ENCODE measurements at regions not wholly inside any gene's neighbourhood (a gene's known extent, or its start where the extent isn't known, plus 50 kb on each side); places are given as distances from the start of the nearest gene placed in this dataset.

DNA sequence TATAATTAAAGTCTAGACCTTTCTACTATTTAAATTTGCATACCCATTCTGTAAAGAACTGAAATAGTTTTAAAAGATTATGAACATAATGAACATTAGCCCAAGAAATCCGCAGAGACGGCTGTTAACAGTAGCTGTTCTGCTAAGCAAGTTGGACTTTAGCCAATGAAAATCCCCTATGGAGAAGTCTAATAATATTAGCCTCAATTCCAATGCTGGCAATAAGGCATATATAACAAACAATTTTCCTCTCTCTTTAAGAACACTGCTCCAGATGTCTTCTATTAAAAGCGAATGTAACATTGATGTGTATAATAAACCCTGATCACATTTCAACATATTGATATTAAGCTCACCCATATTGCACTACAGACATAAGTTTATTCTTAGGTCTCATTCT, 221.3 kb upstream of the KCTD3 start:
- no peak overlapping the region for H3K4me3 ChIP-seq (ENCODE audit: low read length)
- H3K9me2 ChIP-seq (replicated peaks; ENCODE audit: low read length), result no peaks in the 10 kb centered on the region
- H3K27ac ChIP-seq (ENCODE audit: low read length), result no peak overlapping the region
- H2AFZ ChIP-seq (ENCODE audit: low read length), result no peak overlapping the region
- TF ChIP-seq EZH2 (IDR thresholded peaks at IDR 0.05; ENCODE audit: low read length, unreplicated experiment) (no peak), EZH2phosphoT487 (IDR thresholded peaks at IDR 0.05; ENCODE audit: borderline replicate concordance, low read length) (no peak)
- TF ChIP-seq, protein P1, sequence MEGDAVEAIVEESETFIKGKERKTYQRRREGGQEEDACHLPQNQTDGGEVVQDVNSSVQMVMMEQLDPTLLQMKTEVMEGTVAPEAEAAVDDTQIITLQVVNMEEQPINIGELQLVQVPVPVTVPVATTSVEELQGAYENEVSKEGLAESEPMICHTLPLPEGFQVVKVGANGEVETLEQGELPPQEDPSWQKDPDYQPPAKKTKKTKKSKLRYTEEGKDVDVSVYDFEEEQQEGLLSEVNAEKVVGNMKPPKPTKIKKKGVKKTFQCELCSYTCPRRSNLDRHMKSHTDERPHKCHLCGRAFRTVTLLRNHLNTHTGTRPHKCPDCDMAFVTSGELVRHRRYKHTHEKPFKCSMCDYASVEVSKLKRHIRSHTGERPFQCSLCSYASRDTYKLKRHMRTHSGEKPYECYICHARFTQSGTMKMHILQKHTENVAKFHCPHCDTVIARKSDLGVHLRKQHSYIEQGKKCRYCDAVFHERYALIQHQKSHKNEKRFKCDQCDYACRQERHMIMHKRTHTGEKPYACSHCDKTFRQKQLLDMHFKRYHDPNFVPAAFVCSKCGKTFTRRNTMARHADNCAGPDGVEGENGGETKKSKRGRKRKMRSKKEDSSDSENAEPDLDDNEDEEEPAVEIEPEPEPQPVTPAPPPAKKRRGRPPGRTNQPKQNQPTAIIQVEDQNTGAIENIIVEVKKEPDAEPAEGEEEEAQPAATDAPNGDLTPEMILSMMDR (conservative IDR thresholded peaks at IDR 0.05; ENCODE audit: low read depth, low read length), result no peak
- DNase-seq (no peak), ATAC-seq (no peak)
- intact Hi-C loops (cut with micrococcal nuclease), result no loop called here
- no peaks in the 10 kb centered on the region for H3K79me2 ChIP-seq (ENCODE audit: low read length)
- BruUV-seq (replicated peaks), result no TSS peak
- no peaks in the 10 kb centered on the region for H3K9me3 ChIP-seq (ENCODE audit: low read length)
- H3K27me3 ChIP-seq (ENCODE audit: low read length), result no peaks in the 10 kb centered on the region
- ChIA-PET POLR2A (ENCODE audit: unreplicated experiment) (no interaction called here), CTCF (no interaction called here)
- H3K4me2 ChIP-seq (ENCODE audit: low read length), result no peak overlapping the region
- H3K9ac ChIP-seq (ENCODE audit: low read length), result no peak overlapping the region
- no peaks in the 10 kb centered on the region for H4K20me1 ChIP-seq (ENCODE audit: low read length)
- H3K36me3 ChIP-seq (ENCODE audit: low read depth, low read length), result no peaks in the 10 kb centered on the region
- H3F3A ChIP-seq (ENCODE audit: low read length, unreplicated experiment), result no peaks in the 10 kb centered on the region
- no peaks in the 10 kb centered on the region for H3K4me1 ChIP-seq (ENCODE audit: insufficient read depth, low read length)

DNA sequence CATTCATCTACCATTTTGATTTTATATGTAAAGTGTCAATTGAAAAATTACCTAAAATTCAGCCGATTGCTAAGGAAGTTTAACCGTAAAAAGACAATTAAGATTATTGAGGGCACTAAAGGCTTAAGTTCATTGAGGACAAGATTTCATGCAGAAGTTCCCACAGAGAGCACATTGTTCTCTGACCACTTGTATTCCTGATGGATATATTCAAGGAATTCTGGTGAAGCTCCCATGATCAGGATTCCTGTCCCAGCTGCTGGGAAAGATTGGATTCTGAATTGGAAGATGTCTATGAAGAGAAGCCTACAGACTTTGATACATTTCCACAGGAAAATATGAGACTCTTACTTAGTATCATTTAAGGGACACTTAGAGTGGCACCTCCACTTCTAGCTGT, 209.2 kb upstream of the KCTD3 start:
- POLR2A ChIA-PET (ENCODE audit: unreplicated experiment), result no interaction called here
- intact Hi-C loops (cut with micrococcal nuclease), result no loop called here
- DNase-seq (no peak), ATAC-seq (no peak)
- Histone ChIP-seq H3K27ac (ENCODE audit: low read length) (no peak overlapping the region), H3K9ac (ENCODE audit: low read length) (no peak overlapping the region), H3K36me3 (ENCODE audit: low read depth, low read length) (no peaks in the 10 kb centered on the region), H3F3A (ENCODE audit: low read length, unreplicated experiment) (no peaks in the 10 kb centered on the region), H4K20me1 (ENCODE audit: low read length) (no peaks in the 10 kb centered on the region), H3K9me3 (ENCODE audit: low read length) (no peaks in the 10 kb centered on the region), H3K79me2 (ENCODE audit: low read length) (no peaks in the 10 kb centered on the region), H3K4me3 (ENCODE audit: low read length) (no peak overlapping the region), H3K4me2 (ENCODE audit: low read length) (no peak overlapping the region), H2AFZ (ENCODE audit: low read length) (no peak overlapping the region), H3K27me3 (ENCODE audit: low read length) (no peaks in the 10 kb centered on the region), H3K9me2 (replicated peaks; ENCODE audit: low read length) (no peaks in the 10 kb centered on the region), H3K4me1 (ENCODE audit: insufficient read depth, low read length) (no peaks in the 10 kb centered on the region)
- TF ChIP-seq EZH2phosphoT487 (IDR thresholded peaks at IDR 0.05; ENCODE audit: borderline replicate concordance, low read length) (no peak), EZH2 (IDR thresholded peaks at IDR 0.05; ENCODE audit: low read length, unreplicated experiment) (no peak)
- TF ChIP-seq, protein P1 (conservative IDR thresholded peaks at IDR 0.05; ENCODE audit: low read depth, low read length), result no peak
- CTCF ChIA-PET, result no interaction called here
- no TSS peak for BruUV-seq (replicated peaks)

DNA sequence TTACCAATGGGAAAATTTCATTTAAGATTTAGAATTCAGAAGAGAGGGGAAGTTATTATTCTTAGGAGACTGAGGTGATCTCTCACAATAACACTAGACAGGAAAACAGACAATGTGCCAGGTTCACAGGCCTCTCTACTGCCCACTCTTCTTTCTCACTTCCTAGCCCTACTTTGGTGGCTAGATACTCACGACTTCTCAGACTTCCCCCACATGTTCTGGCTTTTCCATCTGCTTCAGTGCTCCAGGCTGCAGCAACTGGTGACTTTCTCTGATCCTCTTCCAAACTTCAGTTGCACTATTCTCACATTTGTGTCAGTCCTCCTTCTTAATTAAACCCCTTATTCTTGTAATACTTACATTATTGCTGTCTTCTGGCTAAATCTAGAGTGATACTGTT, 208.7 kb upstream of the KCTD3 start:
- ATAC-seq (no peak), DNase-seq (no peak)
- H2AFZ ChIP-seq (ENCODE audit: low read length), result no peak overlapping the region
- ChIA-PET POLR2A (ENCODE audit: unreplicated experiment) (no interaction called here), CTCF (no interaction called here)
- H3K9ac ChIP-seq (ENCODE audit: low read length), result no peak overlapping the region
- H3K4me3 ChIP-seq (ENCODE audit: low read length), result no peak overlapping the region
- H4K20me1 ChIP-seq (ENCODE audit: low read length), result no peaks in the 10 kb centered on the region
- no peaks in the 10 kb centered on the region for H3K27me3 ChIP-seq (ENCODE audit: low read length)
- no peaks in the 10 kb centered on the region for H3K36me3 ChIP-seq (ENCODE audit: low read depth, low read length)
- no peaks in the 10 kb centered on the region for H3K9me3 ChIP-seq (ENCODE audit: low read length)
- H3K9me2 ChIP-seq (replicated peaks; ENCODE audit: low read length), result no peaks in the 10 kb centered on the region
- TF ChIP-seq, protein P1 (conservative IDR thresholded peaks at IDR 0.05; ENCODE audit: low read depth, low read length), result no peak
- TF ChIP-seq EZH2 (IDR thresholded peaks at IDR 0.05; ENCODE audit: low read length, unreplicated experiment), result no peak
- TF ChIP-seq EZH2phosphoT487 (IDR thresholded peaks at IDR 0.05; ENCODE audit: borderline replicate concordance, low read length), result no peak
- intact Hi-C loops (cut with micrococcal nuclease), result no loop called here
- H3K4me2 ChIP-seq (ENCODE audit: low read length), result no peak overlapping the region
- no peaks in the 10 kb centered on the region for H3F3A ChIP-seq (ENCODE audit: low read length, unreplicated experiment)
- no peak overlapping the region for H3K27ac ChIP-seq (ENCODE audit: low read length)
- BruUV-seq (replicated peaks), result no TSS peak
- no peaks in the 10 kb centered on the region for H3K4me1 ChIP-seq (ENCODE audit: insufficient read depth, low read length)
- no peaks in the 10 kb centered on the region for H3K79me2 ChIP-seq (ENCODE audit: low read length)

Measured in PC-3 (cell line).